ENCODE measurements at regions not wholly inside any gene's neighbourhood (a gene's known extent, or its start where the extent isn't known, plus 50 kb on each side); places are given as distances from the start of the nearest gene placed in this dataset.
A peak's percentile ranks its signal among the peaks of the same experiment; 100 is the strongest.
"Not testable (repeated sequence)": the region's sequence is repeated elsewhere in the genome, so short reads cannot be mapped to it uniquely, and the experiment has no call there.

DNA sequence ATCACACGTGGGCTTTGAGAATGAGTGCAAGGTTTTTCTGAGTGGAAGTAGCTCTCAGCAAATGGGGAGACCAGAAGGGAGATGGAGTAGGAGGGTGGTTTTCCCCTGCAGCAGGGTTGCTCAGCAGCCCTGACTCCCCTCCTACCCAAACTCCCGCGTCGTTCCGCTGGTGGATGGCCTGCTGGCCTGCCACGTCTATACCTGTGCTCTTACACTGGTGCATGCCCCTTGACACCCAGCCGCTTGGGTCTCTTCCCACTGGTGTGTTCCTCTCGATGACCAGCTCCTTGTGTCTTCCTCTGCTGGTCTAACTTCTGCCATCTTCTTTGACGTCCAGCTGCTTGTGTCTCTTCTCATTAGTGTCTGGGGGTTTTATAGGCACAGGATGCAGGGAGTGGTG is 1797.9 kb downstream of the NCAM2 start:
- no peak for DNase-seq

DNA sequence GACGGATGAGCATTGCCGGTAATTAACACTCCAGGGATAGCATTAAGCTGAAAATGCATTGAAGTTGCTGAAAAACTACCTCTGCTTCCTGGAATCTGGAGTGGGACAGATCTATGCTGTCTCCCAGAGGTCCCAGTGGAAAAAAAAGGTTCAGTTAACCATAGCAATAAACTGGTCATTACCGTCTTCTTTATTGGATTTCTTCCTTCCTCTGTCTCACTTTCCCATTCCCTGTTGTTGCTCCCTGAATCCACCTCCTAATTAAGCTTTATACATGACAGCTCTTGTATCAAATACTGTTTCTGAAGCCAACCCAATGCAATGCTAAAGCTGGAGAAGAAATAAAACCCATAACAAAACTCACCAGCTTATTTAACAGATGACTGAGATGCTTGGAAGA is 1805.9 kb downstream of the NCAM2 start:
- DNase-seq: no peak

DNA sequence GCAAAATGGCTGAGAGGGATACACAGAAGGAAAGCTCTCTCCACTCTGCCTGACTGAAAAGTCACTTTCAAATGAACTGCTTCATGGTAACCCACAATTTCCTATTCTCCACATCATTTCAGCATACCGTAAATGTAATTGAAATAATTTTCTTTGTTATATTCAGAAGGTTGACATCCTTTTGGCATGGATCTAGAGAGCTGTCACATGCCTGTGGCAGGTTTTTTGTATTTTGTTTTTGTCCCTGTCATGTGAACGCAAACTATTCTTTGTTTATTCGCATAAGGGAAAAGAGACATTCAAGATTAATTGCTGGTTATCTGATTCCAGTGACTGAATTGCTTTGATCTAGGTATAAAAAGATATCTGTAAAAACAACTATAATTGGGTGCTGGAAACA is 1808.1 kb downstream of the NCAM2 start:
- peak; percentile 21 for DNase-seq

DNA sequence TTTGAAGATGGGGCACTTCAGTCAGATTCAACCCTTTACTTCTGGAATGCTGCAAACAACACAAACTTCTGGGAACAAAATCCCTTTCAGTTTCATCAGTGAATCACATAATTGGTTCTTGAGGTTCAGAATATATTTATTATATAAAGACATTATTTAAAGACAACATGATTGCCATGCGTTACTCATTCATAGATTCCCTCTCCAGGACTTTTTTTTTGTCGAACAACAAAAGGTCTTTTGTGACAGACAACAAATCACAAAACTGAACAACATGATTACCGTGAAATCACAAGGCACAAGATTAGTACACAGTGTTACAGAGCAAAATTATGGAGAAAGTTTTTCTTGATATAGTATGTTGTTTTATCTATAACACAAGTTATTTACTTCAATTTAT is 1815.0 kb downstream of the NCAM2 start:
- DNase-seq: no peak

DNA sequence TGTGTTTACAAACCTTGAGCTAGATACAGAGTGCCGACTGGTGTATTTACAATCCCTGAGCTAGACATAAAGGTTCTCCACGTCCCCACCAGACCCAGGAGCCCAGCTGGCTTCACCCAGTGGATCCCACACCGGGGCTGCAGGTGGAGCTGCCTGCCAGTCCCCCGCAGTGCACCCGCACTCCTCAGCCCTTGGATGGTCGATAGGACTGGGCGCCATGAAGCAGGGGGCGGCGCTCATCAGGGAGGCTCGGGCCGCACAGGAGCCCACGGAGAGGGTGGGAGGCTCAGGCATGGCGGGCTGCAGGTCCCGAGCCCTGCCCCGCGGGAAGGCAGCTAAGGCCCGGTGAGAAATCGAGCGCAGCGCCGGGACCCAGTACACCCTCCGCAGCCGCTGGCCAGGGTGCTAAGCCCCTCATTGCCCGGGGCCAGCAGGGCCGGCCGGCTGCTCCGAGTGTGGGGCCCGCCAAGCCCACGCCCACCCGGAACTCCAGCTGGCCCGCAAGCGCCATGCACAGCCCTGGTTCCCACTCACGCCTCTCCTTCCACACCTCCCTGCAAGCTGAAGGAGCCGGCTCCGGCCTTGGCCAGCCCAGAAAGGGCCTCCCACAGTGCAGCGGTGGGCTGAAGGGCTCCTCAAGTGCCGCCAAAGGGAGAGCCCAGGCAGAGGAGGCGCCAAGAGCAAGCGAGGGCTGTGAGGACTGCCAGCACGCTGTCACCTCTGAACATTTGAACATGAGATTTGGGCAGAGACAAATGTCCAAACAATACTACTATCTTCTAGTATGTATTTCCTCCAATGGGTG is 1820.7 kb downstream of the NCAM2 start:
- DNase-seq: not testable (repeated sequence)

DNA sequence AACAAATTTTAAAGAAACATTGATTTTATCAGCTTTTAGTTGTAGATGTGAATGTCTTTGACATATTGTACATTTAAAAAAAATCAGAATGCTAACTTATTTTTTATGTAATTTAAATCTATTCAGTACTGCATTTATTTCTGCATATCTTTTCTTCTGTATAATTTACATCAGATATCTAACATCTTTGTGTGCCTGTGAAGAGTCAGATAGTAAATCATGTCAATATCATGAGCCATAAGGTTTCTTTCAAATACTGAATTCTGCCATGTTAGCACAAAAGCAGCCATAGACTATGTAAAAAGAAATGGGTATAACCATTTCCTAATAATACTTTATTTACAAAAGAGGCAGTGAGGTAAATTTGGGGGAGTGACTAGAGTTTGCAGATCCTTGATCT is 1829.2 kb downstream of the NCAM2 start:
- DNase-seq: no peak

DNA sequence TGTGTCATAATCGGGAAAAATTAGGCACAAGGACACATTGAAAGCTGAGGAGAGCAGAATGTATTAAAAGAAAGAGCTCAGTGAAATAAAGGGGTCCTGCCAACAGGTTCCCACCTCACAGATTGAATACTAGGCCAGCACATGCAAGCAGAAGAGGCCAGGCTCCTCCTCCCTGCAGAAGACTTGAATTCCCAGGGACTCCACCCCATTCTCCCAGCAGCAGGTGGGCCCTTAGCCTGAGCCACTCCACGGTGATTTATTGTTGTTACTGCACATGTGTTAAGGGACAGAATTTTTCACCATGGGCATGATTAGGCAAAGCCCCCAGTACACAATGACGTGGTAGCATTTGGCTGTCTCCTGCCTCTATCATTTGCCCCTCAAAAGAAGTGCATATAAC is 1844.7 kb downstream of the NCAM2 start:
- DNase-seq: no peak

DNA sequence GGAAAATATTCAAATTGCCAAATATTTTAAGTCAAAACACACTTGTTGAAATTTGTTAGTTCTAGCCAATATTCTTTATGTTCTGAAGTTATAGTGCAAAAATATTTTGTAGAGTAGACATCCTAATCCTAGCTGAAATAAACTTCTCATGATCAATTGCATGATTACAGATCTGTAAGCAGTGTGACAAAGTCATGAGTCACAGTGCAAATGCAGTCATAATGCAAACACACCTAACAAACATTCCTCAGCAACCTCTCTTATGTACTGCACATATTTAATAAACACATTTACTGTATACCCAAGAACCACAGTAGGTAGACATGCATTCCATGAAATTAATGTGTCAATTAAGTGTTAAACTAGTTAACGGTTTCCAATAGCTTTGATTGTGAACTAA is 1857.4 kb downstream of the NCAM2 start:
- no peak for DNase-seq

DNA sequence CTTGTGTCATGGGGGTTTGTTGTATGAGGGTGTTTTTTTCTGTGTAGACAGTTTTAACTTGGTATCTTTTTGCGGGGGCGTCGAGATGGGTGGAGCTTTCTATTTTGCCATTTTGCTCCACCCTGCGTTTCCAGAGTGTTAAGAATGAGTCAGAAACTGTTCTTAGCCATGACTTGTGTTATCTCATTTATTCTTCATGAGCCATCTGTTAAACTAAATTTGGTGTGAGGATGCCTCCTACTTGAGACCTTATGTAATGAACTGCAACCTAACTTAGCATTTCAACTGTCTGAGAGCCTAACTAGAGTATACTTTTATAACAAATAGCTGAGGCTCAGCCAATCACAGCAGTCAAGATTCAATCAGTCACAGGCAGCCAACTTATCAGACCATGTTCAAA is 1873.5 kb downstream of the NCAM2 start:
- no peak for DNase-seq

DNA sequence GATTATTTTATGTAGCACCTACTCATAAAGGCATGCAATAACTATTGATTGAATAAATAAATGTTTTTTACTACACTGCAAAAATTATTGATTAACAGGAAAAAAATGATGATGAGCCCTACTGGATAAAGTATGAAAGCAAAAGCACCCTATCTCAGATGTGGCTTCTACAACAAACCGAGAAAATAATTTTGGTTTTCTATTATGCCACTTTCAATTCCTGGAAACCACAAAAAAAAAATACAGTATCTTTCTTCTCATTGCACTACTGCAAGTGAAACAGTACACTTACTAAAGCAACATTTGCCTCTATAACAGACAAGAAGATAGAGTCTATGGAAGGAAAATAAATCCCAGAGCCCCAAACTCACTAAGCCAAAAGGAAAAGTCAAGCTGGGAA is 1882.4 kb downstream of the NCAM2 start:
- no peak for DNase-seq

DNA sequence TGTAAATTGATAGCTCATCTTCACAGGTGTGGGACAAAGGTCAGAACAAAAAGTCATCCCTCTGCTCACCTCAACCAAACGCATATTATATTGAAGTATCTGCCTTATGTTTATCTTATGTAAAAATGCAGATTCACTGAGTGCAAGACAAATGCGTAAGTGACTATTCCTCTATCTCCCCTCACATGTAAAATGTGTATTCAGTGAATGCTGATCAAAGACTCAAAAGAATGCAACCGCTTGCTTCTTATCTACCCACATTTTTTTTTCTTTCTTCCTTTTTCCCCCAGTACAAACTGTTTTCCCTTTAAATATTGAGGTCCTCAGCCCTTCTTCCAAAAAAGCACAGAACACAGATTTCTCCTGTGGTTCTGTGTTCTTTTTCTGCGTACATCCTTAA is 1882.9 kb downstream of the NCAM2 start:
- no peak for DNase-seq

DNA sequence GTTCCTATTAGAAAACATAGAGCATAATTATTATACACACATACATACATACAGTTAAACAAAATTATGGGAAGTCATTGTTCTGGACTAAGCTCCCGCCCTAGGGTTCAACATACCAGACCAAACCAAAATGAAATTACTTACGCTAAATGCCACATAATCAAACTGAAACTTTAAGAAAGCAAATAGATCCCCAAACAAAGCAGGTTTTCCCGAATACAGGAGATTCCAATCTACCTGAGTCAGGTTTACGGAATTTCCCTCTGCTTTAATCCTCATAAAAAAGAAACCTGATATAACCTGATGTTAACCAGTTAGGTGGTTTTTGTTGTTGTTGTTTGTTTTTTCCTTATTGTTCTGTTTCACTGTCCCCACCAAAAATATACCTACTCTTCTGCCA is 1886.9 kb downstream of the NCAM2 start:
- no peak for DNase-seq

DNA sequence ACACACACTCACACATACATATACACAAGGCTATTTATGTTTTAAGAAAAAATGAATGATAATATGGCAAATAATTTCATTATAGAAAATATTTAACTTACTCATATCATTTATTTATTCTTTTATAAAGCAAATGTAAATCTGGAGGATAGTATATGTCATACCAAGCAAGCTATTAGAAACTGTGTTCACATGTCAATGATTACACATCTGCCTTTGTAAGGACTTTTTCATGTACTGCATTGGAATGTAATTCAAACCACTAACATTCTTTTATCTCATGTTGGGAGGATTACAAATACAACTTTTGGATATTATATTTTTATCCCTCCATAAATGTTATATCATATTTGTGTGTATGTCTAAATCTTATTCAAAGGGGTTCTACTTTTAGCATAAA is 1887.4 kb downstream of the NCAM2 start:
- no peak for DNase-seq

DNA sequence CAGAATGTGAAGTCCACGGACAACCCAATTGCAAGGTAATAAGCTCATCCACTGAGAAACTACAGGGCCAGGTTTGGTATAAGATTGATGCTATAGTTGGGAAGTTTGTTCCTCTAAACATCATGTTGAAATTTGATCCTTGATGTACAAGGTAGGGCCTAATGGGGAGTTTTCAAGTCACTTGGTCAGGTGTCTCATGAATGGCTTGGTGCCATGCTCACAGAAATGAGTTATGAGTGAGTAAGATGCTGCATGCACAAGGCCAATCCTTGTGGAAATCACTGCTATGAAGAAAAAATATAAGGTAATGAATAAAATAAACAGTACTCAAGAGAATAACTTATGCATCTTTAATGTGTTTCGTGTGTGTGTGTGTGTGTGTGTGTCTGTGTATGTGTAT is 1891.2 kb downstream of the NCAM2 start:
- DNase-seq: no peak

DNA sequence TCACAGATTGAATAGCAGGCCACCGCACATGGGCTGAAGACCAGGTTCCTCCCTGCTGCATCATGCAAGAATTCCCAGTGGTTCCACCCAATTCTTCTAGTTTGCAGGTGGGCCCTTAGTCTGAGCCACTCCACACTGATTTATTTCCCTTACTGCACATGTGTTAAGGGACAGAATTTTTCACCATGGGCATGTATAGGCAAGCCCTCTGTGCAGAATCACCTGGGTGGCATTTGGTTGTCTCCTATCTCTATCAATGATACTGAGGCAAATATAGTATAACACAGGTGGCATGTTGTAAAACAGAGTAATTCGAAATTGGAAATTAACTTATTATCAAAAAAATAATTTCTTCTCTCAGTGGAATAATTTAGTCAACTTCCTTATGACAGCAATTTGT is 1892.4 kb downstream of the NCAM2 start:
- DNase-seq: no peak

DNA sequence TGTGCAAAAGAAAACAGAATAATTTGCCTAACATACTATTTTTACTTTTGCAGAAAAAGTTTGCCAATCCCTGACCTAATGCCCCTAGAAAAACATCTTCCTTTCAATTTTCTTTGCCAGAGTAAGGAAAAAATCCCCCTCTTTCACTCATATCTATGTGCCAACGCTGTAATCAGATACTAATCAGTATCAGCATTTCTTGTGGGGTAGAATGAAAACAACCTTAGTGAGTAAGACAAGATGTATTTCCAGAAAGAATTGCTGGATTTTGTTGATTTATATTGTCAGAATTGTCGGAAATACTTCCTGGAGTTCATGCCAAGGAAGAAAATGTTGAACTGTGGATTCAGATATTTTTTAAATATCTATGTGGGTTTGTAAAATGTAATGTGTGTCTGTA is 1893.8 kb downstream of the NCAM2 start:
- no peak for DNase-seq

DNA sequence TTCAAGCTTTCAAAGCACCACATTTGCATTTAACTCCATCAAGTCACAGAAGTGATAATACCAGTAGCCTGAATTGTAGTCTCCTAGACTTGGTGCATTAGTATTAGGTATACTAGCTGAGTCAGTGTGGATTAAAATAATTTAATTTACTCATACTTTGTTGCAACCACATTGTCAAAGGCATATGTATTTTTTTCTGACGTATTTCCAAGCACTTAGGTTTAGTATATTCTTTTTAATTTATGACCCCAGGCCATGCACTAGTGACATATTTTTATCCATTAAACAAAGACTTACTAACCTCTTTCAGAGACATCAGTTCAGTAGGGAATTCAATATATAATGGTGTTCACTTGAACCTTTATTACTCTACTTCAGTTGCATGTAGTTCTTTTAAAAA is 1894.5 kb downstream of the NCAM2 start:
- no peak for DNase-seq

DNA sequence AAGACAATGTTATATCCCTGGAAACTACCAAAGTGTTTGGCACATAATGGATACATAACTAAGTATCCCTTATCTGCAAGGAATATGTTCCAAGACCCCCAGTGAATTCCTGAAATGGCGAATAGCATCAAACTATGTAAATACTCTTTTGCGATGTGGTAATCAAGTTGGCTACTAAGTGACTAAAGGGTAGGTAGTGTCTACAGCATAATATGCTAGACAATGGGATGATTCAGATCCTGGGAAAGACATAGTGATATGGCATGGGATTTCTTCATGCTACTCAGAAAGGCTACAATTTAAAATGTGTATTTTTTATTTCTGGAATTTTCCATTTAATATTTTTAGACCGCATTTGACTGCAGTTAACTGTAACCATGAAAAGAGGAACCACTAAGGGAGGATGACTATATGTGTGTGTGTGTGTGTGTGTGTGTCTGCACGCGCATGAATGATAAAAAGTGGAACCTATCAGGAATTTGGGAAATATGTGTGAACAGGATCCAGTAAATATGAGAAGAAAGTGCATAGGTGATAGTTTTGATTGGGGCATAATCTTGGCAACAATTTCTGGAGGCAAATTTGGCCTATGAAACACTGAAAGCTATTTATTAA is 1899.9 kb downstream of the NCAM2 start:
- no peak for DNase-seq

DNA sequence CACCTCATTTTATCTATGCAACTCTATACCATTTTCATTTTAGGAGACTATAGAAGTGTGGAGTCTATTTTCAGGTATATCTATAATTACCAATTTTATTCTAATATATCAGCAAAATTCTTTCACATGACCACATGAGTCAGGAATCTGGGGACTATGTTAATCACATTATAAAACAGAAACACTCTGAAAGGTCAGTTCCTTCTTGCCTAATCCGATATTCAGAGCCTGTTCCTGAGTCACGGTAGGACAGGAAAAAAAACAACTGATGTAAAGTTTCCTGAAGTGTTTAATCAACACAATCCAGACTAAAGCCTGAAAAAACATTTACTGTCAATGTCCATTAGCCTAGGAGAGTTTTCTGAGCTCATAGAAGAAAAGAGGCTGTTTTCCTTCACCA is 1902.3 kb downstream of the NCAM2 start:
- DNase-seq: no peak

DNA sequence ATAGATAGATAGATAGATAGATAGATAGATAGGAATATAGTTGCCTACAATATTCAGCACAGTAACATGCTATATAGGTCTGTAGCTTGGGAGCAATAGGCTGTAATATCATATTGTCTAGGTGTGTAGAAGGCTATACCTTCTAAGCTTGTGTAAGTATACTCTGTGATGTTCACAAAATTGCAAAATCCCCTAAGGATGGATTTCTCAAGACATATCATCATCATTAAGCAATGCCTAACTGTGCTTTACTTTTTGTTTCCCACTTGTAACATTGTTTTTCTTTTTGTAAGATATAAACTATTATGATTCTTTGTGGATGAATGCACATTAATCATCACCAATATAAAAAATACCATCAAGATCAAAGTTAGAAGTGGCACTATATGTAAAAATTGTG is 1905.6 kb downstream of the NCAM2 start:
- no peak for DNase-seq

DNA sequence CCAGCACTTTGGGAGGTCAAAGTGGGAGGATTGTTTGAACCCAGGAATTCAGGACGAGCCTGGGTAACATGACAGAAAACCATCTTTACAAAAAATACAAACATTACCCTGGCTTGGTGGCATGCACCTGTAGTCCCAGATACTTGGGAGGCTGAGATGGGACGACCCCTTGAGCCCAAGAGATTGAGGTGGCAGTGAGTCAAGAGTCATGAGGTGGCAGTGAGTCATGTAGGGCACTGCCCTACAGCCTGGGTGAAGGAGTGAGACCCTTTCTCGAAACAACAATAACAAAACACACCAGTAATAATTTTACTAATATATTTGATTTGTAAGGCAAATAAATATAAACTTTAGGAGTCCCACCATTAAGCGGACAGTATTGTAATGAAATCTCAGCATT is 1906.2 kb downstream of the NCAM2 start:
- no peak for DNase-seq

DNA sequence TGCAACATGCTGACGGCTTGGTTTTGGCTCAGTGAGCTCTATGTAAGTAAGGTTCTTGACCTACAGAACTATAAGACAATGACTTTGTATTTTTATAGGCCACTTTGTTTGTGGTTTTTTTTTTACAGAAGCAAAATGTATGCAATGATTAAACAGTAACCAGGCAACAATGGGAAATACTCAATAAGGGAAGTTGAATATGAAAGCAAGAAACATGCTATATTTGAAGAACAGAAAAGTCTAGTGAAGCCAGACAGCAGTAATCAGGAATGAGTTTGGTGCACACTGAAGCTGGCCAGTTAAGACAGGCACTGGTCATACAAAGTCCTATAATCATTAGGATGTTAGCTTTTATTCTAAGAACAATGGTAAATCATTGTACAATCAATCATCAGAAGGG is 1926.8 kb downstream of the NCAM2 start:
- DNase-seq: no peak

DNA sequence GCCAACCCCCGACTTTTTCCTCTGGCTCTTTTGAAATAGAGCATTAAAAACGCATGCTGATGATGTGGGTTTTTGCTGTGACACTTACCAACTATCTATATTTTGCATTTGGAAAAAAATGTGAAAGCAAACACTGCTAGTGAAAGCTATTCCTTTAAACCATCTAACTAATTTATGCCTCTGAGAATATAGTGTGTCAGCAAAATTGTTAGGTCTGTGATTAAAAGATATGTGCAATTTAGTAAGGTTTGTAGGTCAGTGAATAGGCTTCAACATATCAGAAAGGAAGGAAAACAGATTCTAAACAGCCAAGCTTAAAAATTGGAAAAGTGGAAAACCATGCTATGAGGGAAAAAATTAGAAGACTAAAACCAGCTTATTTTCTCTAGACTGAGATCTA is 1929.3 kb downstream of the NCAM2 start:
- no peak for DNase-seq

DNA sequence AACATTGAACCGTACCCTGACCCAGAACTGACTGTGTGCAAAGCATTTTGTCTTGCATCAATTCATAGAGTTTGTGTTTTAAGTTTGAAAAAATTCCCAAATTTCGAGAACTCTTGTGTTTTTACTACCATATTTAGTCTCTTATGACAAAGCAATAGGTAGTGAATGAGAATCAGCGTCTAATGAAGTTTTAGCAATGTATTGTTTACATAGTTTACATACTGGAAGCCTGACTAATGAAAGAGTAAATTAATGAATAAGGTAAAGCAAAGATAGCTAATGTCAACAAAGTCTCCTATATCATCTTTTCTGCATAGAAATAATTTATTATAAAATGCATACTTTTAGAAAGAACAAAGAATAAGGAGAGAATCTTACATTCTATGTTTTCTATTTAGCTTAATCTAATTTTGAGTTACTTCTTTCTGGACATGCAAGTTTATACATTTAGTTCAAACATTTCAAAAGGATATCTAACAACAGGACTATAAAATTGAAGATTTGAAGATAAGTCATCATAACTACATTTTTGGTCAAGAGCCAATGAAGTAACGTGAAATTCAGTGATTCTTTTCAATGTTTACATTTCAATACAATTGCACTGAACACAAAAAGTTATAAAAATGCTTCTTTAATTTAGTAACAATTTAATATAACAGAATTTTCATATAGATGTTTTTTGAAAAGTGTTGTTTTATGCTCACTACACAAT is 1943.7 kb downstream of the NCAM2 start:
- no peak for DNase-seq

Measured in COR-L47 (cell line).